Sigmoid colon (tissue), 6 donors: ENCODE measurements at regions not wholly inside any gene's neighbourhood (a gene's known extent, or its start where the extent isn't known, plus 50 kb on each side); places are given as distances from the start of the nearest gene placed in this dataset.

Source experiments
- DNase-seq: peaks from one replicate; pipeline ENCODE4 v3.0.0-alpha.2; 2019
- H3K27ac ChIP-seq, 4 donors: fragments of 200-600 bp; sonication (generic); one replicate each; pipeline ENCODE4 v1.5.1; 2016 to 2019; ENCODE audit warnings: mild to moderate bottlenecking in 1 of 4
- H3K27me3 ChIP-seq, 3 donors: fragments of 200-600 bp; sonication (generic); one replicate each; pipeline ENCODE4 v1.5.1; 2019; ENCODE audit warnings: mild to moderate bottlenecking in 1 of 3
- H3K36me3 ChIP-seq, 4 donors: fragments of 200-600 bp; sonication (generic); one replicate each; pipeline ENCODE4 v1.5.1; 2016 to 2019
- H3K4me1 ChIP-seq, 4 donors: fragments of 200-600 bp; sonication (generic); one replicate each; pipeline ENCODE4 v1.5.1; 2017 to 2019
- H3K4me3 ChIP-seq, 4 donors: fragments of 200-600 bp; sonication (generic); one replicate each; pipeline ENCODE4 v1.5.1; 2017 to 2019; ENCODE audit warnings: mild to moderate bottlenecking in 2 of 4, moderate library complexity in 1 of 4
- H3K9me3 ChIP-seq, 4 donors: fragments of 200-600 bp in 3 of 4; sonication (generic) in 3 of 4; one replicate each; pipeline versions ENCODE4 v1.5.1 to v1.6.1; 2013 to 2019
- CTCF ChIP-seq, 4 experiments: fragments of 450-650 bp in 3 of 4; fragments of 200-600 bp in 1 of 4; IDR thresholded peaks; one replicate each; pipeline ENCODE4 v1.5.1; 2016 to 2019; ENCODE audit warnings: antibody characterized with exemption in 4 of 4, mild to moderate bottlenecking in 3 of 4, moderate library complexity in 2 of 4
- EP300 ChIP-seq, 4 donors: sonication (generic); formaldehyde crosslinking; IDR thresholded peaks; one replicate each; pipeline ENCODE4 v1.6.1; 2017; ENCODE audit warnings: antibody characterized with exemption in 4 of 4
- POLR2A ChIP-seq, 2 donors: fragments of 450-650 bp; IDR thresholded peaks; one replicate each; pipeline ENCODE4 v1.6.1; 2016; ENCODE audit warnings: antibody characterized with exemption in 2 of 2, mild to moderate bottlenecking in 2 of 2, moderate library complexity in 2 of 2
- POLR2AphosphoS5 ChIP-seq, 4 donors: sonication (generic); formaldehyde crosslinking; IDR thresholded peaks; one replicate each; pipeline ENCODE4 v1.6.1; 2017; ENCODE audit warnings: antibody characterized with exemption in 4 of 4
- WGBS, 2 donors: extraction: QIAGEN DNeasy Blood & Tissue Kit; methylation state at CpG; one replicate each; pipeline ENCODE4 v1.1.7; 2013; 5-methylcytosine and 5-hydroxymethylcytosine counted together
- intact Hi-C: fragments of 100-400 bp; cut with DNase I; formaldehyde crosslinking; loops from one replicate; pipeline ENCODE4 v1.15.1; 2023
- donor health status: healthy with polysubstance abuse.
- donor health status: healthy.

DNA sequence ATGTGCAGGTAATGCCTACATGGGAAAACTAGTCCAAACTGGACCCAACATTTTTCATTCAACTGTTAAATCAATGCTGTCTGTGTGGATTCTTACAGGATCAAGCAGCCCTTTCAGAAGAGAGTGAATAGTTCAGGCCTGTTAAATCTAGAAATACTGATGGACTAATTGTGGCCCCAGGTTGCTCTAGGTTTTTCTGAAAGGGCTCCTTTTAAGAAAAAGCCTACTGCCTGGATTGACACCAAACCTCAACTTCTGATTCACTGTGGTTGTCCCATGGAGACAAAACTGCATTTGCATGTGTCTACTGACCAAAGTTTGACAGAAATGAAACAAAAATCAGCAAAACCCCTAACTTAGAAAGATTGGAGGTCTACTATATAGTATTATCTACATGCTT is 437.0 kb downstream of the KLF12 start:
- Histone ChIP-seq H3K36me3 (peaks cover 0 to 26% (median 8%) of the 10 kb centered on the region in 4 donors), H3K27ac (no peak overlapping the region), H3K4me3 (no peak overlapping the region), H3K4me1 (peaks cover 0 to 1% (median 0%) of the 10 kb centered on the region in 4 donors), H3K9me3 (no peaks in the 10 kb centered on the region), H3K27me3 (no peaks in the 10 kb centered on the region)
- intact Hi-C loops: no loop called here
- no peak for DNase-seq
- TF ChIP-seq CTCF (IDR thresholded peaks at IDR 0.05): no peak
- no peak for TF ChIP-seq EP300 (IDR thresholded peaks at IDR 0.05)
- no peak for TF ChIP-seq POLR2AphosphoS5 (IDR thresholded peaks at IDR 0.05)
- no peak for TF ChIP-seq POLR2A (IDR thresholded peaks at IDR 0.05)

GRCh38 chr13:73696713-73697112 is 437.5 kb downstream of the KLF12 start:
- intact Hi-C loops: no loop called here
- Histone ChIP-seq H3K4me1 (no peaks in the 10 kb centered on the region), H3K27ac (no peak overlapping the region), H3K4me3 (no peak overlapping the region), H3K27me3 (no peaks in the 10 kb centered on the region), H3K9me3 (no peaks in the 10 kb centered on the region), H3K36me3 (peaks cover 0 to 26% (median 8%) of the 10 kb centered on the region in 4 donors)
- no peak for DNase-seq
- TF ChIP-seq CTCF (IDR thresholded peaks at IDR 0.05) (no peak), EP300 (IDR thresholded peaks at IDR 0.05) (no peak), POLR2A (IDR thresholded peaks at IDR 0.05) (no peak), POLR2AphosphoS5 (IDR thresholded peaks at IDR 0.05) (no peak)
- WGBS, 2 donors: 95 to 96% methylated on average over 3 of the region's 3 CpGs

DNA sequence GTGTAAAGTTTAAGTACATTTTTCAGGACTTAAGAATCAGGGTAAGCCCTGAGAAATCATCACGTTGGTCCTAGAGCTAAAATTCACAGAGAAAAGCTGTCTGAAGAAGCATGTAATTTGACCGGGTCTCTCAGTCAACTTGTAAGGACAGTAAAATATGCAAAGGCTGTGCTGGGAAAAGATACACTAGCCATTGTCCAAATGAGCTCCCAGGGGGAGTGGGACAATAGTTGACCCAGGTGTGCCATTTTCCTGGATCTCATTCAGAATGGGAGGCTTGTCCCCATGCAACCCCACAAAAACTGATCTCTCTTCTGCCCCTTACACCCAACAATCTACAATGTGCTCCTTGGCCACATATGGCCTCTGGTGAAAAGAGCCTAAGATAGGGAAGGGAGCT is 437.9 kb downstream of the KLF12 start:
- Histone ChIP-seq H3K27me3 (no peaks in the 10 kb centered on the region), H3K4me1 (no peaks in the 10 kb centered on the region), H3K9me3 (no peaks in the 10 kb centered on the region), H3K36me3 (peaks cover 0 to 26% (median 8%) of the 10 kb centered on the region in 4 donors), H3K27ac (no peak overlapping the region), H3K4me3 (no peak overlapping the region)
- TF ChIP-seq EP300 (IDR thresholded peaks at IDR 0.05) (no peak), POLR2A (IDR thresholded peaks at IDR 0.05) (no peak), CTCF (IDR thresholded peaks at IDR 0.05) (no peak), POLR2AphosphoS5 (IDR thresholded peaks at IDR 0.05) (no peak)
- DNase-seq: no peak
- WGBS, 2 donors: 91 to 93% methylated on average over 2 of the region's 2 CpGs
- intact Hi-C loops: no loop called here

- Histone ChIP-seq H3K36me3 (peaks cover 0 to 26% (median 8%) of the 10 kb centered on the region in 4 donors), H3K9me3 (no peaks in the 10 kb centered on the region), H3K27ac (no peak overlapping the region), H3K4me1 (no peaks in the 10 kb centered on the region), H3K4me3 (no peak overlapping the region), H3K27me3 (no peaks in the 10 kb centered on the region)
- WGBS, 2 donors: 97 to 98% methylated on average over 14 of the region's 14 CpGs
- intact Hi-C loops: no loop called here
- DNase-seq: no peak
- TF ChIP-seq POLR2A (IDR thresholded peaks at IDR 0.05) (no peak), CTCF (IDR thresholded peaks at IDR 0.05) (no peak), EP300 (IDR thresholded peaks at IDR 0.05) (no peak), POLR2AphosphoS5 (IDR thresholded peaks at IDR 0.05) (no peak)
Observed at GRCh38 chr13:73695325-73695724, 438.9 kb downstream of the KLF12 start.

GRCh38 chr13:73693215-73693614 is 441.0 kb downstream of the KLF12 start:
- TF ChIP-seq CTCF (IDR thresholded peaks at IDR 0.05) (no peak), EP300 (IDR thresholded peaks at IDR 0.05) (no peak), POLR2AphosphoS5 (IDR thresholded peaks at IDR 0.05) (no peak), POLR2A (IDR thresholded peaks at IDR 0.05) (no peak)
- no peaks in the 10 kb centered on the region for H3K4me1 ChIP-seq
- H3K36me3 ChIP-seq: peaks cover 0 to 26% (median 9%) of the 10 kb centered on the region in 4 donors
- WGBS, 2 donors: 87 to 90% methylated on average over 2 of the region's 2 CpGs
- no peak overlapping the region for H3K27ac ChIP-seq
- no peak overlapping the region for H3K4me3 ChIP-seq
- no peaks in the 10 kb centered on the region for H3K27me3 ChIP-seq
- DNase-seq: no peak
- intact Hi-C loops: no loop called here
- H3K9me3 ChIP-seq: no peaks in the 10 kb centered on the region
